Endothelial cell of umbilical vein (primary cell): ENCODE measurements at regions not wholly inside any gene's neighbourhood (a gene's known extent, or its start where the extent isn't known, plus 50 kb on each side); places are given as distances from the start of the nearest gene placed in this dataset.

Experiments used
- BruUV-seq: library from RNA; stranded (reverse); fragments of 400-500 nt; replicated peaks from 2 replicates; lab custom pipeline; 2021; lab: Mats Ljungman, UMichigan
- CTCF ChIA-PET: fragments of 300-600, 350-600 bp; sonication (Branson Sonifier 250); formaldehyde crosslinking; loops from one replicate; lab custom pipeline; 2021; ENCODE audit warnings: antibody characterized with exemption, inconsistent platforms; lab: Charles Lee
- POLR2A ChIA-PET: fragments of 300-600, 350-600 bp; sonication (Branson Sonifier 250); formaldehyde crosslinking; loops from one replicate; lab custom pipeline; 2021; ENCODE audit warnings: antibody characterized with exemption, inconsistent platforms; lab: Charles Lee
- DNase-seq: peaks from one replicate; pipeline ENCODE4 v3.0.0-alpha.2; 2011; ENCODE audit warnings: low read depth, low spot score
- FAIRE-seq: peaks from 2 replicates; lab custom pipeline; 2011; peaks lifted over from hg19 to GRCh38; lab: Jason Lieb, UNC
- H2AFZ ChIP-seq: 2 replicates; pipeline ENCODE4 v1.6.0; 2012; ENCODE audit warnings: low read depth, low read length, control low read depth, inconsistent platforms
- H3K27ac ChIP-seq: 2 replicates; pipeline ENCODE4 v1.5.1; 2011; ENCODE audit warnings: low read depth, mild to moderate bottlenecking, control low read depth, low read length, moderate library complexity; ENCODE audit not compliant: insufficient read depth
- H3K27me3 ChIP-seq, 2 experiments: 2 replicates each; pipeline versions ENCODE4 v1.6.0 to v1.6.1; 2011; ENCODE audit warnings: low read length in 2 of 2, mixed read lengths in 1 of 2; ENCODE audit not compliant: control insufficient read depth in 2 of 2, insufficient read depth in 2 of 2
- H3K36me3 ChIP-seq, 2 experiments: 2 replicates in 1 of 2; 3 replicates in 1 of 2; pipeline ENCODE4 v1.5.1; 2011; ENCODE audit warnings: low read length in 2 of 2, mild to moderate bottlenecking in 1 of 2, moderate library complexity in 1 of 2; ENCODE audit not compliant: control insufficient read depth in 2 of 2, insufficient read depth in 2 of 2; ENCODE audit errors: extremely low read depth in 1 of 2
- H3K4me1 ChIP-seq: 3 replicates; pipeline ENCODE4 v1.5.1; 2011; ENCODE audit warnings: mild to moderate bottlenecking, low read length; ENCODE audit not compliant: control insufficient read depth, insufficient read depth; ENCODE audit errors: extremely low read depth
- H3K4me2 ChIP-seq: 2 replicates; pipeline ENCODE4 v1.6.1; 2011; ENCODE audit warnings: low read length, control low read depth, mixed read lengths; ENCODE audit not compliant: insufficient read depth
- H3K4me3 ChIP-seq, 3 experiments: fragments of 200-600 bp in 1 of 3; sonication (generic), shearing (Covaris generic) in 1 of 3; replicated peaks in 1 of 3; 2 replicates each; pipeline ENCODE4 v1.5.1; 2011 to 2016; ENCODE audit warnings: control low read depth in 3 of 3, low read length in 3 of 3, mild to moderate bottlenecking in 2 of 3, inconsistent platforms in 1 of 3, low read depth in 1 of 3, moderate library complexity in 1 of 3; ENCODE audit not compliant: insufficient read depth in 1 of 3
- H3K79me2 ChIP-seq: 2 replicates; pipeline ENCODE4 v1.6.0; 2012; ENCODE audit warnings: low read length, inconsistent platforms; ENCODE audit not compliant: control insufficient read depth, insufficient read depth
- H3K9ac ChIP-seq: replicated peaks from 2 replicates; pipeline ENCODE3; 2011; ENCODE audit warnings: low read length, control low read depth; ENCODE audit not compliant: insufficient read depth; ENCODE audit errors: extremely low read depth
- H3K9me1 ChIP-seq: replicated peaks from 3 replicates; pipeline ENCODE4 v1.6.0; 2011; ENCODE audit warnings: mild to moderate bottlenecking, low read length; ENCODE audit not compliant: control insufficient read depth, insufficient read depth; ENCODE audit errors: extremely low read depth
- H3K9me3 ChIP-seq: replicated peaks from 2 replicates; pipeline ENCODE4 v1.5.1; 2012; ENCODE audit warnings: low read length, inconsistent platforms; ENCODE audit not compliant: control insufficient read depth, insufficient read depth
- H4K20me1 ChIP-seq: replicated peaks from 2 replicates; pipeline ENCODE3; 2011; ENCODE audit warnings: mild to moderate bottlenecking, low read length; ENCODE audit not compliant: control insufficient read depth, insufficient read depth; ENCODE audit errors: extremely low read depth
- FOS ChIP-seq: IDR thresholded peaks from 2 replicates; pipeline ENCODE4 v1.6.1; 2011; ENCODE audit warnings: mild to moderate bottlenecking, low read length, moderate library complexity, borderline replicate concordance; ENCODE audit not compliant: insufficient read depth
- GATA2 ChIP-seq: IDR thresholded peaks from 2 replicates; pipeline ENCODE4 v1.7.0; 2011; ENCODE audit warnings: low read depth, mild to moderate bottlenecking, moderate library complexity, mixed read lengths, low read length; ENCODE audit not compliant: insufficient read length, insufficient read depth
- JUN ChIP-seq: IDR thresholded peaks from 2 replicates; pipeline ENCODE4 v1.6.1; 2011; ENCODE audit warnings: borderline replicate concordance, low read depth; ENCODE audit not compliant: insufficient read length, insufficient read depth
- MAX ChIP-seq: IDR thresholded peaks from 2 replicates; pipeline ENCODE4 v1.6.1; 2011; ENCODE audit not compliant: insufficient read depth, insufficient read length
- POLR2A ChIP-seq: IDR thresholded peaks from 2 replicates; pipeline ENCODE4 v1.6.1; 2012; ENCODE audit warnings: low read depth, mild to moderate bottlenecking, control low read depth, low read length
- POLR2AphosphoS5 ChIP-seq: IDR thresholded peaks from 2 replicates; pipeline ENCODE4 v1.6.1; 2012; ENCODE audit warnings: low read depth, mild to moderate bottlenecking, control low read depth, low read length, moderate library complexity; ENCODE audit not compliant: insufficient read depth
- dilution Hi-C: fragments of 300-500 bp; cut with MboI; formaldehyde crosslinking; loops from one replicate; pipeline ENCODE4 v1.15.0; 2019; ENCODE audit warnings: low sequenced_read_pairs; ENCODE audit not compliant: extremely low pct_ligation_motif_present
- intact Hi-C: fragments of 100-400 bp; cut with micrococcal nuclease; formaldehyde crosslinking; loops from one replicate; pipeline ENCODE4 v1.10.0; 2022
- TF ChIP-seq, protein P1 (sequence below), 2 donors: IDR thresholded peaks; 1 replicate in 1 of 2; 2 replicates in 1 of 2; pipeline ENCODE4 v1.5.1; 2011; ENCODE audit warnings: low read length in 2 of 2, mild to moderate bottlenecking in 2 of 2, moderate library complexity in 2 of 2, control low read depth in 1 of 2, inconsistent platforms in 1 of 2, low read depth in 1 of 2; ENCODE audit not compliant: insufficient read depth in 1 of 2; ENCODE audit errors: extremely low read depth in 1 of 2

DNA sequence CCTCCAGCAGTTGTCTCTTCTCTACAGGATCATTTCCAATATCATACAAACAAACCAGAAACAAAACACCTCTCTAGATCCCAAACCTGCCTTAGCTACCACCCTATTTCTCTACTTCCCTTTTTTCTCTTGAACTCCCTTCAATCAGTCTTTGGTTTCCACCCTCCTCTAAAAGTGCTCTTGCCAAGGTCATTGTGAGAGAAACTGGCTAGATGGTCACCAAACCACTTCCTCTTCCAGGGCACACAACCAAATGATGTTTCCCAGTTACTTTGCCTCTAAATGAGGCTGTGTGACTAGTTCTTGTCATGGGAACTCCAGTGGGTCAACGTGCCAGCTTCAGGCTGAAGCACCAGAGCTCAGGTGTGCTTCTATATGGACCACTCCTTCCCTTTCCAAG, 85.8 kb upstream of the ARMC2 start:
- H3K4me1 ChIP-seq, result no peaks in the 10 kb centered on the region
- no TSS peak for BruUV-seq
- H3K27ac ChIP-seq, result no peak overlapping the region
- no peaks in the 10 kb centered on the region for H3K36me3 ChIP-seq
- no peak overlapping the region for H3K4me3 ChIP-seq
- ChIA-PET POLR2A (no interaction called here), CTCF (no interaction called here)
- FAIRE-seq (no peak), DNase-seq (no peak)
- no peak overlapping the region for H2AFZ ChIP-seq
- peaks cover 2% of the 10 kb centered on the region in 2 experiments for H3K27me3 ChIP-seq
- H3K4me2 ChIP-seq, result no peak overlapping the region
- H3K9me3 ChIP-seq, result no peaks in the 10 kb centered on the region
- TF ChIP-seq, protein P1, sequence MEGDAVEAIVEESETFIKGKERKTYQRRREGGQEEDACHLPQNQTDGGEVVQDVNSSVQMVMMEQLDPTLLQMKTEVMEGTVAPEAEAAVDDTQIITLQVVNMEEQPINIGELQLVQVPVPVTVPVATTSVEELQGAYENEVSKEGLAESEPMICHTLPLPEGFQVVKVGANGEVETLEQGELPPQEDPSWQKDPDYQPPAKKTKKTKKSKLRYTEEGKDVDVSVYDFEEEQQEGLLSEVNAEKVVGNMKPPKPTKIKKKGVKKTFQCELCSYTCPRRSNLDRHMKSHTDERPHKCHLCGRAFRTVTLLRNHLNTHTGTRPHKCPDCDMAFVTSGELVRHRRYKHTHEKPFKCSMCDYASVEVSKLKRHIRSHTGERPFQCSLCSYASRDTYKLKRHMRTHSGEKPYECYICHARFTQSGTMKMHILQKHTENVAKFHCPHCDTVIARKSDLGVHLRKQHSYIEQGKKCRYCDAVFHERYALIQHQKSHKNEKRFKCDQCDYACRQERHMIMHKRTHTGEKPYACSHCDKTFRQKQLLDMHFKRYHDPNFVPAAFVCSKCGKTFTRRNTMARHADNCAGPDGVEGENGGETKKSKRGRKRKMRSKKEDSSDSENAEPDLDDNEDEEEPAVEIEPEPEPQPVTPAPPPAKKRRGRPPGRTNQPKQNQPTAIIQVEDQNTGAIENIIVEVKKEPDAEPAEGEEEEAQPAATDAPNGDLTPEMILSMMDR (IDR thresholded peaks at IDR 0.05; ENCODE audit: extremely low read depth in 1 of 2, insufficient read depth in 1 of 2, low read depth in 1 of 2, low read length in 2 of 2), result no peak
- TF ChIP-seq POLR2A (no peak), MAX (no peak), POLR2AphosphoS5 (no peak), GATA2 (no peak), JUN (no peak), FOS (no peak)
- no peaks in the 10 kb centered on the region for H3K9me1 ChIP-seq
- H3K9ac ChIP-seq, result no peak overlapping the region
- no peaks in the 10 kb centered on the region for H4K20me1 ChIP-seq
- intact Hi-C loops, result no loop called here
- dilution Hi-C loops, result no loop called here
- H3K79me2 ChIP-seq, result no peaks in the 10 kb centered on the region
